Hepatocyte (in vitro differentiated cells): ENCODE measurements at regions not wholly inside any gene's neighbourhood (a gene's known extent, or its start where the extent isn't known, plus 50 kb on each side); places are given as distances from the start of the nearest gene placed in this dataset.

ENCODE experiments used
- EZH2 ChIP-seq: fragments of 200-600 bp; sonication (generic); IDR thresholded peaks from 2 replicates; pipeline ENCODE4 v1.6.1; 2016; ENCODE audit warnings: antibody characterized with exemption, mild to moderate bottlenecking, borderline replicate concordance
- EZH2phosphoT487 ChIP-seq: fragments of 200-600 bp; sonication (generic); IDR thresholded peaks from one replicate; pipeline ENCODE4 v1.6.1; 2018; ENCODE audit warnings: antibody characterized with exemption, mild to moderate bottlenecking, low read depth, moderate library complexity; ENCODE audit not compliant: unreplicated experiment, severe bottlenecking
- TF ChIP-seq, protein P1 (sequence below): fragments of 200-600 bp; sonication (generic); IDR thresholded peaks from 2 replicates; pipeline ENCODE4 v1.5.1; 2016; ENCODE audit warnings: antibody characterized with exemption, mild to moderate bottlenecking; ENCODE audit not compliant: poor library complexity

GRCh38 chr2:35081622-35082015 lies 1274.0 kb upstream of the CRIM1 start:
- TF ChIP-seq, protein P1, sequence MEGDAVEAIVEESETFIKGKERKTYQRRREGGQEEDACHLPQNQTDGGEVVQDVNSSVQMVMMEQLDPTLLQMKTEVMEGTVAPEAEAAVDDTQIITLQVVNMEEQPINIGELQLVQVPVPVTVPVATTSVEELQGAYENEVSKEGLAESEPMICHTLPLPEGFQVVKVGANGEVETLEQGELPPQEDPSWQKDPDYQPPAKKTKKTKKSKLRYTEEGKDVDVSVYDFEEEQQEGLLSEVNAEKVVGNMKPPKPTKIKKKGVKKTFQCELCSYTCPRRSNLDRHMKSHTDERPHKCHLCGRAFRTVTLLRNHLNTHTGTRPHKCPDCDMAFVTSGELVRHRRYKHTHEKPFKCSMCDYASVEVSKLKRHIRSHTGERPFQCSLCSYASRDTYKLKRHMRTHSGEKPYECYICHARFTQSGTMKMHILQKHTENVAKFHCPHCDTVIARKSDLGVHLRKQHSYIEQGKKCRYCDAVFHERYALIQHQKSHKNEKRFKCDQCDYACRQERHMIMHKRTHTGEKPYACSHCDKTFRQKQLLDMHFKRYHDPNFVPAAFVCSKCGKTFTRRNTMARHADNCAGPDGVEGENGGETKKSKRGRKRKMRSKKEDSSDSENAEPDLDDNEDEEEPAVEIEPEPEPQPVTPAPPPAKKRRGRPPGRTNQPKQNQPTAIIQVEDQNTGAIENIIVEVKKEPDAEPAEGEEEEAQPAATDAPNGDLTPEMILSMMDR: no peak
- TF ChIP-seq EZH2phosphoT487 (no peak), EZH2 (no peak)
